Progenitor cell of endocrine pancreas (in vitro differentiated cells): ENCODE measurements at regions not wholly inside any gene's neighbourhood (a gene's known extent, or its start where the extent isn't known, plus 50 kb on each side); places are given as distances from the start of the nearest gene placed in this dataset.

Source experiments
- DNase-seq: peaks from one replicate; pipeline ENCODE4 v3.0.0; 2021; ENCODE audit warnings: low spot score; ENCODE audit not compliant: unreplicated experiment
- H3K27ac Mint-ChIP-seq: 2 replicates; pipeline ENCODE4 v1.8.0; 2021; ENCODE audit warnings: mild to moderate bottlenecking, moderate library complexity, mixed read lengths
- H3K27me3 Mint-ChIP-seq: 2 replicates; pipeline ENCODE4 v1.8.0; 2021; ENCODE audit warnings: mixed read lengths
- H3K36me3 Mint-ChIP-seq: 2 replicates; pipeline ENCODE4 v1.8.0; 2022; ENCODE audit warnings: mixed read lengths; ENCODE audit not compliant: insufficient read depth
- H3K4me1 Mint-ChIP-seq: 2 replicates; pipeline ENCODE4 v1.8.0; 2021; ENCODE audit warnings: low read depth, mixed read lengths
- H3K4me3 Mint-ChIP-seq: 2 replicates; pipeline ENCODE4 v1.8.0; 2021; ENCODE audit warnings: low read depth, mild to moderate bottlenecking, moderate library complexity, mixed read lengths
- H3K9me3 Mint-ChIP-seq: 2 replicates; pipeline ENCODE4 v1.8.0; 2021; ENCODE audit warnings: low read depth, mixed read lengths
- CTCF ChIP-seq: fragments of 200-600 bp; sonication (generic); IDR thresholded peaks from one replicate; pipeline ENCODE4 v1.5.0; 2021; ENCODE audit warnings: antibody characterized with exemption, mild to moderate bottlenecking; ENCODE audit not compliant: unreplicated experiment

GRCh38 chr5:153299891-153300290 lies 190.6 kb upstream of the GRIA1 start:
- H3K9me3 Mint-ChIP-seq: peaks cover 9% of the 10 kb centered on the region
- no peaks in the 10 kb centered on the region for H3K27me3 Mint-ChIP-seq
- no peaks in the 10 kb centered on the region for H3K4me1 Mint-ChIP-seq
- TF ChIP-seq CTCF: no peak
- no peak for DNase-seq
- no peak overlapping the region for H3K27ac Mint-ChIP-seq
- H3K4me3 Mint-ChIP-seq: no peak overlapping the region
- no peaks in the 10 kb centered on the region for H3K36me3 Mint-ChIP-seq

GRCh38 chr5:153308282-153308681 lies 182.2 kb upstream of the GRIA1 start:
- no peaks in the 10 kb centered on the region for H3K4me1 Mint-ChIP-seq
- no peak for DNase-seq
- no peak for TF ChIP-seq CTCF
- no peaks in the 10 kb centered on the region for H3K36me3 Mint-ChIP-seq
- H3K9me3 Mint-ChIP-seq: peaks cover 11% of the 10 kb centered on the region
- H3K27ac Mint-ChIP-seq: no peak overlapping the region
- no peaks in the 10 kb centered on the region for H3K27me3 Mint-ChIP-seq
- H3K4me3 Mint-ChIP-seq: no peak overlapping the region

GRCh38 chr5:153318556-153318955 lies 171.9 kb upstream of the GRIA1 start:
- no peak for DNase-seq
- no peak for TF ChIP-seq CTCF
- H3K36me3 Mint-ChIP-seq: no peaks in the 10 kb centered on the region
- H3K4me1 Mint-ChIP-seq: no peaks in the 10 kb centered on the region
- no peak overlapping the region for H3K4me3 Mint-ChIP-seq
- H3K9me3 Mint-ChIP-seq: no peaks in the 10 kb centered on the region
- H3K27me3 Mint-ChIP-seq: no peaks in the 10 kb centered on the region
- H3K27ac Mint-ChIP-seq: no peak overlapping the region

GRCh38 chr5:153321478-153321877 lies 169.0 kb upstream of the GRIA1 start:
- H3K4me3 Mint-ChIP-seq: no peak overlapping the region
- no peaks in the 10 kb centered on the region for H3K9me3 Mint-ChIP-seq
- peaks cover 2% of the 10 kb centered on the region for H3K4me1 Mint-ChIP-seq
- H3K27ac Mint-ChIP-seq: no peak overlapping the region
- DNase-seq: no peak
- TF ChIP-seq CTCF: no peak
- H3K27me3 Mint-ChIP-seq: no peaks in the 10 kb centered on the region
- H3K36me3 Mint-ChIP-seq: no peaks in the 10 kb centered on the region

- no peak overlapping the region for H3K4me3 Mint-ChIP-seq
- no peak overlapping the region for H3K27ac Mint-ChIP-seq
- no peaks in the 10 kb centered on the region for H3K27me3 Mint-ChIP-seq
- DNase-seq: no peak
- no peaks in the 10 kb centered on the region for H3K36me3 Mint-ChIP-seq
- H3K4me1 Mint-ChIP-seq: peaks cover 6% of the 10 kb centered on the region
- no peak for TF ChIP-seq CTCF
- H3K9me3 Mint-ChIP-seq: peaks cover 5% of the 10 kb centered on the region
These were observed 150.3 kb upstream of the GRIA1 start for GRCh38 chr5:153340139-153340538.
